NCI-H446 (cell line): ENCODE measurements at regions not wholly inside any gene's neighbourhood (a gene's known extent, or its start where the extent isn't known, plus 50 kb on each side); places are given as distances from the start of the nearest gene placed in this dataset.
"Not testable (repeated sequence)": the region's sequence is repeated elsewhere in the genome, so short reads cannot be mapped to it uniquely, and the experiment has no call there.

ENCODE experiments used
- DNase-seq, 2 experiments: peaks; one replicate each; lab custom pipeline; 2025; lab: John Stamatoyannopoulos, UW

GRCh38 chr13:37158481-37158880, 53.0 kb upstream of the CSNK1A1L start:
- no peak for DNase-seq

- DNase-seq: not testable (repeated sequence)
Observed at GRCh38 chr13:37155613-37156097, 50.2 kb upstream of the CSNK1A1L start.
